ENCODE measurements at regions not wholly inside any gene's neighbourhood (a gene's known extent, or its start where the extent isn't known, plus 50 kb on each side); places are given as distances from the start of the nearest gene placed in this dataset.

- Histone ChIP-seq H3K27ac (no peak overlapping the region), H3K9me3 (no peaks in the 10 kb centered on the region), H3K4me3 (no peak overlapping the region), H3K4me2 (no peak overlapping the region), H3K4me1 (no peaks in the 10 kb centered on the region)
- POLR2A ChIA-PET = no interaction called here
- DNase-seq (ENCODE audit: low read depth in 1 of 2, low spot score in 1 of 2) (no peak), FAIRE-seq (no peak), ATAC-seq (no peak)
- 0% methylated on average over 2 of the region's 2 CpGs for WGBS (ENCODE audit: missing lambda C conversion rate)
- no peak for TF ChIP-seq EHMT2 (IDR thresholded peaks at IDR 0.05; ENCODE audit: low read depth)
- TF ChIP-seq, protein P1, sequence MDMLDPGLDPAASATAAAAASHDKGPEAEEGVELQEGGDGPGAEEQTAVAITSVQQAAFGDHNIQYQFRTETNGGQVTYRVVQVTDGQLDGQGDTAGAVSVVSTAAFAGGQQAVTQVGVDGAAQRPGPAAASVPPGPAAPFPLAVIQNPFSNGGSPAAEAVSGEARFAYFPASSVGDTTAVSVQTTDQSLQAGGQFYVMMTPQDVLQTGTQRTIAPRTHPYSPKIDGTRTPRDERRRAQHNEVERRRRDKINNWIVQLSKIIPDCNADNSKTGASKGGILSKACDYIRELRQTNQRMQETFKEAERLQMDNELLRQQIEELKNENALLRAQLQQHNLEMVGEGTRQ (IDR thresholded peaks at IDR 0.05) = no peak
- no peak for TF ChIP-seq FOSL2 (IDR thresholded peaks at IDR 0.05)
- TF ChIP-seq FOSL2 (CRISPR knock-in tag; IDR thresholded peaks at IDR 0.05) = no peak
- no peak for TF ChIP-seq HOXA7 (CRISPR knock-in tag; IDR thresholded peaks at IDR 0.05)
- TF ChIP-seq NPAS2 (CRISPR knock-in tag; IDR thresholded peaks at IDR 0.05; ENCODE audit: borderline replicate concordance) = no peak
- no peak for TF ChIP-seq E2F6 (IDR thresholded peaks at IDR 0.05; ENCODE audit: borderline replicate concordance, low read depth)
- no peak for TF ChIP-seq RFX5 (IDR thresholded peaks at IDR 0.05)
- TF ChIP-seq CHD4 (IDR thresholded peaks at IDR 0.05; ENCODE audit: borderline replicate concordance) = no peak
- TF ChIP-seq KDM5A (IDR thresholded peaks at IDR 0.05) = no peak
- TF ChIP-seq HES2 (IDR thresholded peaks at IDR 0.05) = no peak
- TF ChIP-seq ZNF302 (CRISPR knock-in tag; IDR thresholded peaks at IDR 0.05) = no peak
- no peak for TF ChIP-seq MAX (IDR thresholded peaks at IDR 0.05)
- CTCF ChIA-PET = no interaction called here
Measured at GRCh38 chr10:111765216-111765615, 418.3 kb downstream of the GPAM start.

DNA sequence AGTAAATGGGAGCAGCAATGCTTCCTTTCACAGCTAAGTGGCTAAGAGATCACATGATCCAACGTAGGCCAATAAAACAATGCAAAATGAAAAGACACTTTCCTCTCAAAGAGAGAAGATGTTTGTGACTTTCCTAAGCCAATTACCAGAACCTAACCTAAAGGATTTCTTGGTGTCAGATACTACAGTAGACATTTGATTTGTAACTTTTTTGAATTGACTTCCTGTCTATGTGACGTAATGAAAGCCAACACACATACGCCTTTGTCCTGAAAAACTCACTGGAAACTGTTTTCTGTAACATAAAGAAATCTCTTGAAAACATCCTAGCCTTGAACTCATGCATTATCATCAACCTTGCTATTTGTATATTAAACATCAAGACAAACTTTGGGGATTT lies 417.1 kb downstream of the GPAM start:
- no peak for FAIRE-seq
- H3K4me1 ChIP-seq = no peaks in the 10 kb centered on the region
- POLR2A ChIA-PET = no interaction called here
- H3K9me3 ChIP-seq = no peaks in the 10 kb centered on the region
- TF ChIP-seq NR3C1 (IDR thresholded peaks at IDR 0.05) (no peak), BHLHE40 (IDR thresholded peaks at IDR 0.05; ENCODE audit: low read depth, low read length) (no peak), RNF2 (IDR thresholded peaks at IDR 0.05; ENCODE audit: borderline replicate concordance, low read depth) (no peak), JUN (IDR thresholded peaks at IDR 0.05) (no peak), NFE2L2 (conservative IDR thresholded peaks at IDR 0.05; ENCODE audit: low read length) (no peak), RFX5 (IDR thresholded peaks at IDR 0.05) (no peak), GATA3 (IDR thresholded peaks at IDR 0.05; ENCODE audit: borderline replicate concordance) (no peak), CHD4 (IDR thresholded peaks at IDR 0.05; ENCODE audit: borderline replicate concordance) (no peak), TP53 (CRISPR knock-in tag; IDR thresholded peaks at IDR 0.05) (no peak), HOXA7 (CRISPR knock-in tag; IDR thresholded peaks at IDR 0.05) (no peak), ZFP36 (IDR thresholded peaks at IDR 0.05; ENCODE audit: borderline replicate concordance, partially characterized antibody) (no peak), CTCF (IDR thresholded peaks at IDR 0.05) (no peak), EHF (CRISPR knock-in tag; IDR thresholded peaks at IDR 0.05) (no peak), FOSB (CRISPR knock-in tag; IDR thresholded peaks at IDR 0.05) (no peak)
- no peak for DNase-seq (ENCODE audit: low read depth in 1 of 2, low spot score in 1 of 2)
- ATAC-seq = no peak
- H3K4me3 ChIP-seq = no peak overlapping the region
- CTCF ChIA-PET = no interaction called here
- no peak overlapping the region for H3K27ac ChIP-seq
- H3K4me2 ChIP-seq = no peak overlapping the region
- WGBS (ENCODE audit: missing lambda C conversion rate) = 3% methylated on average over 3 of the region's 3 CpGs
